HG03575 (cell line): ENCODE measurements at regions not wholly inside any gene's neighbourhood (a gene's known extent, or its start where the extent isn't known, plus 50 kb on each side); places are given as distances from the start of the nearest gene placed in this dataset.
"Not testable (repeated sequence)": the region's sequence is repeated elsewhere in the genome, so short reads cannot be mapped to it uniquely, and the experiment has no call there.

Source experiments
- ATAC-seq: cut with Tn5 transposase; IDR thresholded peaks from one replicate; pipeline ENCODE4 v1.9.1; 2021; ENCODE audit not compliant: unreplicated experiment, insufficient number of reproducible peaks, low FRiP score; ENCODE audit errors: extremely low read depth

- no peak for ATAC-seq
Measured at GRCh38 chr9:71518045-71518827, 250.1 kb downstream of the CEMIP2 start.

DNA sequence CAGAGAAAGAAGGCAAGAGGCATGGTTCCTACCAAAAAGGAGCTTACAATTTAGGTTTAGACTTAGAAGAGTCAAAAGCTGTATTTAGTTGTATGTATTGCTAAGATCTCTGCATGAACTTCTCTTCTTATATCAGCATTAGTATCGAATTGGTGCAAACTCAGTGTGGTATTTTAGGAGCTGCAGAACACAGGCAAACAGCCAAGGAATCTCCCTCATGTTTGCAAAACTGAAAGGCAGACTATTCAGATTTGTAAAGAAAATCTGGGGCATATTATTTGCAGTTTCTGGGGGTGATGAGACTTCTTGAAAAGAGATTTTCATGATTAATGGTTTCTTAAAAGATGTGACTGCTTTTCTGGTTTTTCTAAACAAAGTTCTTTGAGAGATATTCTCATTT, 252.7 kb downstream of the CEMIP2 start:
- no peak for ATAC-seq

GRCh38 chr9:71515107-71515506, 253.2 kb downstream of the CEMIP2 start:
- ATAC-seq, result no peak

DNA sequence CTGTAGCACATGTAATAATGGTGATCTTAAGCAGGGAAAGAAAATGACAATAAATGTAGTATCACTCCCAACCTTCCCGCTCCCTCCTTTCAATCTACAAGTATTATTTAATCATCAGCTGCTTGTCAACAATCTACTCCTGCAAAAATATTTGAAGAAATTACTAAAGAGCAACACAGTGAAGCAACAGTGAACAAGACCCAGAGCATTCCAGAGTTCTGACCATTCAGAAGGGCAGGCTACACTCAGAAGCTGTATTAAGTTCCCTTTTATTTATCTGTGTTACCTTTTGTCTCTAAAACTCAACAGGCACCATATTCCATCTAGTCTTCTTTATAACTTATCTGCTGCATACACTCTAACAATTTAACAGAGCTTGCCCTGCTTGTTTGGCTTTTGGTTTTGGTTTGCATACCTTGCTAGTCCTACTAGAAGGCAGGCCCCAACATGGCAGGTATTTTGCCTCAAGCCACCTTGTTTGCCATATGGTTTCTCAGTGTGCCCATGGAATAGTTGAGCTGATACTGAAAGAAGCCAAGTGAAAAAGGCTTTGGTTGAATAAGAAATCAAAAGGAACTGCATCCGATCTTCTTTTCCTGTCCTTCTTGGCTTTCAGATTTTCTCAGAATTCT, 253.9 kb downstream of the CEMIP2 start:
- ATAC-seq, result no peak

GRCh38 chr9:71509054-71509453, 259.3 kb downstream of the CEMIP2 start:
- no peak for ATAC-seq

DNA sequence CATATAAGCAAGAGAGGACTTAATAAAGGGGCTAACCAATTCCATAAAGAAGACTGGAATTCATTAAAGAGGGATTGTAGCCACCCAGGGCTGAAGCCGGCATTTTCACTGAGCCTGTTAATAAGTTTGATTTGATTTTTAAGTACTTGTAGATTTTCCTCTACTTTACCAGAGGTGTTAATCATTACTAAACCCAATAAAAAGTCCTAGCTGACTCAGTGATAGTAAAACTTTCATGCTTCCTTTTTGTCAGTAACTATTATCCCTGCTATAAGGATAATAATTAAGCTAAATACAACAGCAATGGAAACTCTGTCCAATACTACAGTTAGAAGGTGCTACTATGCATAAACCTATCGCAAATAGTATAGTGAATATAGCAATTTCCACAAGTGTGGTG, 260.2 kb downstream of the CEMIP2 start:
- not testable (repeated sequence) for ATAC-seq

DNA sequence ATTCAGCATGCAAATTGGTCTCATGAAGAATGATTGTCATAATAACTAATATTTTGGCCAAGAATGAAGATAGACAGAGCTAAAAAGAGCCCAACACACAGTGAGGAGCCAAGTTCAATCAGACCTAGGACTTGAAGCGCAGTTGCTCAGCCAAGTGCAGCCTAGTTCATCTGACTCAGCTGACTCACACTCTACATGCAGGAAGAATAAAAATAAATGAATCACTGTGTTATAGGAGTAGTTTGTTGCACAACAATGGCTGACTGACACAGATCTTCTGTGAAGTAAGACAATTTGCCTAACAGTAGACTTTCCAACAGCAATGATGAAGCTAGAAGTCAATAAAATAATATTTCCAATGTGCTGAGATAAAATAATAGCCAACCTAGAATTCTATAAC, 261.5 kb downstream of the CEMIP2 start:
- no peak for ATAC-seq

- ATAC-seq, result no peak
Measured at GRCh38 chr9:71504636-71505035, 263.7 kb downstream of the CEMIP2 start.

DNA sequence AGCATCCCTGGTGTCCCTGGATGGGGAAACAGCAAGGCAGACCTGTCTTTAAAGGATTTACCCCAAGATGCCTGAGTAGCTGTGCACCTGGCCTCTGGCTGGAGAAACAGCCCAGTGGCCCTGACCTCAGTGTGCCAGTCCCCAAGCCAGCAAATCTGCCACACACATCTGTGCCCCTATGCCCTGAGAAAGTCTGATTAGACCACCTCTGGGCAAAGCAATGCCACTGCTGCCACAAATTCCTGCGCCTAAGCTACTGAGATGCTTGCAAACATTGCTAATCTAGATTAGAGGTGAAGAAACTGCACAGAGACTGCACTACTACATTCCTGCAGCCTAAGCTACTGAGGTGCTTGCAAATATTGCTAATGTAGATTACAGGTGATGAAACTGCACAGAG, 269.6 kb downstream of the CEMIP2 start:
- no peak for ATAC-seq

- ATAC-seq, result no peak
Measured at GRCh38 chr9:71490810-71491209, 277.5 kb downstream of the CEMIP2 start.

DNA sequence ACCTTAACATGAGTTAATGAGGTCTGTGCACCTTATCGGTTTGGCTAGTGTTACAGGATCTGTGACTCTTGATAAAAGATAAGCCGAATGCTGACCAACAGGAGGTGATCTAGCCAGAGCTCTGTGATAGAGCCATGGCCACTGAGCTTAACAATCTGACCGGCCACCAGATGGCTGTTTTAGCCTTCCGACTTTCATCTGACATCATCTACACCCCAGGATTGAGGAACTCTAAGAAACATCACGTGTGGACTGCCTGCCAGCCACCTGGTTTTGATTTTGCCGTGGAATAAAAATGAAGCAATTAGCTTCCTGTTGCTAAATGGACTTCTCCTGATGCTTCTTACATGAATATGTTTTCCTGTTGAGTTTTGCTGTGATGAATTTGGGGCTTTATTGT, 281.3 kb downstream of the CEMIP2 start:
- ATAC-seq, result no peak

GRCh38 chr9:71485326-71485725, 283.0 kb downstream of the CEMIP2 start:
- no peak for ATAC-seq

- ATAC-seq, result no peak
Measured at GRCh38 chr9:71483436-71483835, 284.9 kb downstream of the CEMIP2 start.

GRCh38 chr9:71479621-71480020, 288.7 kb downstream of the CEMIP2 start:
- ATAC-seq, result no peak

- ATAC-seq, result no peak
Measured at GRCh38 chr9:71472400-71472799, 295.9 kb downstream of the CEMIP2 start.

- ATAC-seq, result no peak
Measured at GRCh38 chr9:71465392-71465791, 302.9 kb downstream of the CEMIP2 start.

- no peak for ATAC-seq
Measured at GRCh38 chr9:71459082-71459481, 309.2 kb downstream of the CEMIP2 start.

- ATAC-seq, result no peak
Measured at GRCh38 chr9:71446473-71447411, 321.6 kb downstream of the CEMIP2 start.

DNA sequence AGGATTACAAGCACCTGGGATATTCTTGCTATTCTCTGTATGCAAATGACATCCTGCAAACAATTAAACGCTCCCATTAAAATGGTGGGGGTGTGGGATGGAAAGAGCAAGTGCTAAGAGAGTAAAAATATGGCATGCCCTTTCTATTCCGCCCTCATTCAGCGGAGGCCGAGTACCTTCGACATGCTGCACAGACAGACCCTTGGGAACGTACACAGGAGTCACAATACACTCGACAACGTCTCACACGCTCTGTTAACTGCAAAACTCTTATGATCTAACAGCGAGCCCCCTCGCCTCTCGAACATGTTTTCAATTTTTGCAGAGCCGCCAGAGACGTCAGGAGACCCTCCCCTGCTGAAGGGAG, 322.2 kb downstream of the CEMIP2 start:
- ATAC-seq, result no peak

- ATAC-seq, result no peak
Measured at GRCh38 chr9:71442937-71443336, 321.5 kb upstream of the TRPM3 start.
